Upper lobe of left lung (tissue), 4 donors: ENCODE measurements at regions not wholly inside any gene's neighbourhood (a gene's known extent, or its start where the extent isn't known, plus 50 kb on each side); places are given as distances from the start of the nearest gene placed in this dataset.

Experiments
- CTCF ChIP-seq, 6 experiments: fragments of 450-650 bp in 4 of 6; fragments of 200-600 bp in 2 of 6; sonication (generic) in 2 of 6; IDR thresholded peaks; one replicate each; pipeline ENCODE4 v1.5.1; 2016 to 2019; ENCODE audit warnings: antibody characterized with exemption in 6 of 6
- POLR2A ChIP-seq, 4 donors: fragments of 450-650 bp; IDR thresholded peaks; one replicate each; pipeline ENCODE4 v1.5.1; 2016 to 2017; ENCODE audit warnings: antibody characterized with exemption in 4 of 4, mild to moderate bottlenecking in 2 of 4
- POLR2AphosphoS5 ChIP-seq, 2 donors: sonication (generic); formaldehyde crosslinking; IDR thresholded peaks; one replicate each; pipeline ENCODE4 v1.5.1; 2017; ENCODE audit warnings: antibody characterized with exemption in 2 of 2

- TF ChIP-seq CTCF (IDR thresholded peaks at IDR 0.05) = no peak
- no peak for TF ChIP-seq POLR2A (IDR thresholded peaks at IDR 0.05)
- no peak for TF ChIP-seq POLR2AphosphoS5 (IDR thresholded peaks at IDR 0.05)
These were observed 336.8 kb upstream of the NCAM1 start for GRCh38 chr11:112624431-112624830.
